ENCODE measurements at regions not wholly inside any gene's neighbourhood (a gene's known extent, or its start where the extent isn't known, plus 50 kb on each side); places are given as distances from the start of the nearest gene placed in this dataset.

DNA sequence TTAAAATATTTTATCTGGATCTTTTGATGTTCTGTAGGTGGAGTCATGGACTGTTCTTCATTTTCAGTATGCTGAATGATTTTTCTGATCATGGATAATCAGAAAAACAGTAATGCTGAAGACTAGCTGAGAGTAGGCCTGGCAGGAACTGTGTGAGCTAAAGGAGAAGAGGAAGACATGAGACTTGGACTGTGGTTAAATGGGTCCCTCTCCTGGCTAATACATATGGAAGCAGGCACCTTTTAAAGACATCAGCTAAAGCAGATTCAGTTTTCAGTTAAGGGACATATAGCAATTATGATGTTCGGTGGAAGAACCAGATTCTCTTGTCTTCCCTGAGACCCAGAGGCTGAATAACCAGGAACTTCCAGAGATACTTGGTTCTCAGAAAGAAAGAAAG, 169.4 kb downstream of the OLFM4 start:
- Histone ChIP-seq H3K79me2 (ENCODE audit: control insufficient read depth, insufficient read depth, low read length) (no peaks in the 10 kb centered on the region), H3K27me3 (ENCODE audit: control insufficient read depth in 2 of 2, insufficient read depth in 2 of 2, low read length in 2 of 2) (no peaks in the 10 kb centered on the region), H4K20me1 (replicated peaks; ENCODE audit: control insufficient read depth, extremely low read depth, insufficient read depth, low read length) (no peaks in the 10 kb centered on the region), H3K9ac (replicated peaks; ENCODE audit: extremely low read depth, insufficient read depth, low read length) (no peak overlapping the region), H3K36me3 (ENCODE audit: control insufficient read depth in 2 of 2, extremely low read depth in 1 of 2, insufficient read depth in 2 of 2, low read length in 2 of 2) (no peaks in the 10 kb centered on the region), H2AFZ (ENCODE audit: low read depth, low read length) (no peak overlapping the region), H3K4me3 (replicated peaks in 1 of 3; ENCODE audit: insufficient read depth in 1 of 3, low read depth in 1 of 3, low read length in 3 of 3) (no peak overlapping the region), H3K9me3 (replicated peaks; ENCODE audit: control insufficient read depth, insufficient read depth, low read length) (no peaks in the 10 kb centered on the region), H3K27ac (ENCODE audit: insufficient read depth, low read depth, low read length) (no peak overlapping the region), H3K9me1 (replicated peaks; ENCODE audit: control insufficient read depth, extremely low read depth, insufficient read depth, low read length) (no peaks in the 10 kb centered on the region), H3K4me2 (ENCODE audit: insufficient read depth, low read length) (no peak overlapping the region), H3K4me1 (ENCODE audit: control insufficient read depth, extremely low read depth, insufficient read depth, low read length) (no peaks in the 10 kb centered on the region)
- intact Hi-C loops (cut with micrococcal nuclease): no loop called here
- TF ChIP-seq GATA2 (IDR thresholded peaks at IDR 0.05; ENCODE audit: insufficient read depth, insufficient read length, low read depth, low read length) (no peak), FOS (IDR thresholded peaks at IDR 0.05; ENCODE audit: borderline replicate concordance, insufficient read depth, low read length) (no peak), POLR2AphosphoS5 (IDR thresholded peaks at IDR 0.05; ENCODE audit: insufficient read depth, low read depth, low read length) (no peak), EZH2 (IDR thresholded peaks at IDR 0.05; ENCODE audit: borderline replicate concordance, low read depth, low read length, severe bottlenecking) (no peak), POLR2A (IDR thresholded peaks at IDR 0.05; ENCODE audit: low read depth, low read length) (no peak), JUN (IDR thresholded peaks at IDR 0.05; ENCODE audit: borderline replicate concordance, insufficient read depth, insufficient read length, low read depth) (no peak), MYC (IDR thresholded peaks at IDR 0.05; ENCODE audit: low read depth, low read length) (no peak)
- TF ChIP-seq, protein P1, sequence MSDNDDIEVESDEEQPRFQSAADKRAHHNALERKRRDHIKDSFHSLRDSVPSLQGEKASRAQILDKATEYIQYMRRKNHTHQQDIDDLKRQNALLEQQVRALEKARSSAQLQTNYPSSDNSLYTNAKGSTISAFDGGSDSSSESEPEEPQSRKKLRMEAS (IDR thresholded peaks at IDR 0.05; ENCODE audit: insufficient read depth, insufficient read length): no peak
- TF ChIP-seq, protein P2, sequence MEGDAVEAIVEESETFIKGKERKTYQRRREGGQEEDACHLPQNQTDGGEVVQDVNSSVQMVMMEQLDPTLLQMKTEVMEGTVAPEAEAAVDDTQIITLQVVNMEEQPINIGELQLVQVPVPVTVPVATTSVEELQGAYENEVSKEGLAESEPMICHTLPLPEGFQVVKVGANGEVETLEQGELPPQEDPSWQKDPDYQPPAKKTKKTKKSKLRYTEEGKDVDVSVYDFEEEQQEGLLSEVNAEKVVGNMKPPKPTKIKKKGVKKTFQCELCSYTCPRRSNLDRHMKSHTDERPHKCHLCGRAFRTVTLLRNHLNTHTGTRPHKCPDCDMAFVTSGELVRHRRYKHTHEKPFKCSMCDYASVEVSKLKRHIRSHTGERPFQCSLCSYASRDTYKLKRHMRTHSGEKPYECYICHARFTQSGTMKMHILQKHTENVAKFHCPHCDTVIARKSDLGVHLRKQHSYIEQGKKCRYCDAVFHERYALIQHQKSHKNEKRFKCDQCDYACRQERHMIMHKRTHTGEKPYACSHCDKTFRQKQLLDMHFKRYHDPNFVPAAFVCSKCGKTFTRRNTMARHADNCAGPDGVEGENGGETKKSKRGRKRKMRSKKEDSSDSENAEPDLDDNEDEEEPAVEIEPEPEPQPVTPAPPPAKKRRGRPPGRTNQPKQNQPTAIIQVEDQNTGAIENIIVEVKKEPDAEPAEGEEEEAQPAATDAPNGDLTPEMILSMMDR (IDR thresholded peaks at IDR 0.05; ENCODE audit: extremely low read depth in 1 of 2, insufficient read depth in 1 of 2, low read depth in 1 of 2, low read length in 2 of 2): no peak
- DNase-seq (ENCODE audit: low read depth, low spot score) (no peak), FAIRE-seq (no peak)
- CTCF ChIA-PET: no interaction called here
- POLR2A ChIA-PET: no interaction called here
- no TSS peak for BruUV-seq (replicated peaks)
- dilution Hi-C loops (cut with MboI; ENCODE audit: extremely low pct_ligation_motif_present, low sequenced_read_pairs): no loop called here
